ENCODE measurements at regions not wholly inside any gene's neighbourhood (a gene's known extent, or its start where the extent isn't known, plus 50 kb on each side); places are given as distances from the start of the nearest gene placed in this dataset.

- H3K9me3 ChIP-seq (ENCODE audit: control insufficient read depth, insufficient read depth, low read length): no peaks in the 10 kb centered on the region
- H3K4me1 ChIP-seq (ENCODE audit: control insufficient read depth, low read length): no peaks in the 10 kb centered on the region
- no peaks in the 10 kb centered on the region for H4K20me1 ChIP-seq (ENCODE audit: control insufficient read depth, insufficient read depth, low read depth, low read length)
- no peaks in the 10 kb centered on the region for H3K36me3 ChIP-seq (ENCODE audit: control insufficient read depth, low read length)
- H3K79me2 ChIP-seq (ENCODE audit: control insufficient read depth, low read length): no peaks in the 10 kb centered on the region
- no peaks in the 10 kb centered on the region for H3F3A ChIP-seq (ENCODE audit: control insufficient read depth, insufficient read depth)
- H3K27me3 ChIP-seq (ENCODE audit: control insufficient read depth, low read length): no peaks in the 10 kb centered on the region
- TF ChIP-seq CTCF (IDR thresholded peaks at IDR 0.05; ENCODE audit: low read depth, low read length, poor library complexity, severe bottlenecking) (peak; percentile 34), EZH2phosphoT487 (IDR thresholded peaks at IDR 0.05; ENCODE audit: borderline replicate concordance, low read length) (no peak)
- H3K9me2 ChIP-seq (replicated peaks; ENCODE audit: control insufficient read depth, low read length): no peaks in the 10 kb centered on the region
- no peak overlapping the region for H3K4me3 ChIP-seq (ENCODE audit: low read length)
- H3K27ac ChIP-seq (ENCODE audit: low read depth, low read length): no peak overlapping the region
- H3K4me2 ChIP-seq (ENCODE audit: low read length): no peak overlapping the region
Observed at GRCh38 chr7:36082910-36083309, 70.1 kb upstream of the EEPD1 start.

DNA sequence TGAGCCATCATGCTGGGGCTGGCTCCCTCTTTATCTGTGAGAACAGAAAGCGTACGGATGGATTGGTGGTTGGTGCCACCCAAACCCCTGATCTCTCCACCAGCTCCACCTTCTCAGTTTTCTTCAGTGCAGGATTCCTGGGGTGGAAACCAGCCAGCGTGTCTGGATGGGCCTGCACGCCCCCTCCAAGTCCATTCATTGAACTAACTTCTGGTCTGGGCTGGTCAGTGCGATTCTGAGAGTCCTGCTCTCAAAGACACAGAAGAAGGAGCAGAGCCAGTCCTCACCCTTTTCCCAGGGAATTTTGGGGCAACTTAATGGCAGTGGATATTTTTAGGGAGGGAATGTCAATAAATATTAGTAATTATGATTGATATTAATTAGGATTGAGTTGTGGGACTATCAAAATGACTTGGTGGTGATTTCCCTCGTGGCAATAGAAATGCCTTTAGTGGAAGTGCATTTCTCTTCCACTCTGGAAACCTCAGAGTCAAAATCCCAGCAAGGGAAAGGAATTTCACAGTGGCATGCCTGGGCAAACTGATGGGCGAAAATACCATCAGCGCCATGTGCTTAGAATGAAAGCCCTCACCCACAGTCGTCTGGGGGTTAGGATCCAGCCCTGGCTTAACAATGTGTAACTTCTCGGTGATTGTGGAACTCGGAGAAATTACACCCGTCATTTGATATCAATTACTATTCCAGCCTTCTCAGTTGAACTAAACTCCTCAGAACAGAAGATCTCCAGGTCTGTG lies 69.3 kb upstream of the EEPD1 start:
- TF ChIP-seq EZH2phosphoT487 (IDR thresholded peaks at IDR 0.05; ENCODE audit: borderline replicate concordance, low read length) (no peak), CTCF (IDR thresholded peaks at IDR 0.05; ENCODE audit: low read depth, low read length, poor library complexity, severe bottlenecking) (no peak)
- Histone ChIP-seq H3K79me2 (ENCODE audit: control insufficient read depth, low read length) (no peaks in the 10 kb centered on the region), H4K20me1 (ENCODE audit: control insufficient read depth, insufficient read depth, low read depth, low read length) (no peaks in the 10 kb centered on the region), H3K9me2 (replicated peaks; ENCODE audit: control insufficient read depth, low read length) (no peaks in the 10 kb centered on the region), H3K4me2 (ENCODE audit: low read length) (no peak overlapping the region), H3K36me3 (ENCODE audit: control insufficient read depth, low read length) (no peaks in the 10 kb centered on the region), H3K27me3 (ENCODE audit: control insufficient read depth, low read length) (no peaks in the 10 kb centered on the region), H3K27ac (ENCODE audit: low read depth, low read length) (no peak overlapping the region), H3K4me1 (ENCODE audit: control insufficient read depth, low read length) (no peaks in the 10 kb centered on the region), H3K4me3 (ENCODE audit: low read length) (no peak overlapping the region), H3K9me3 (ENCODE audit: control insufficient read depth, insufficient read depth, low read length) (peaks cover 4% of the 10 kb centered on the region; the same call in 1 of the 2 replicates), H3F3A (ENCODE audit: control insufficient read depth, insufficient read depth) (no peaks in the 10 kb centered on the region)

DNA sequence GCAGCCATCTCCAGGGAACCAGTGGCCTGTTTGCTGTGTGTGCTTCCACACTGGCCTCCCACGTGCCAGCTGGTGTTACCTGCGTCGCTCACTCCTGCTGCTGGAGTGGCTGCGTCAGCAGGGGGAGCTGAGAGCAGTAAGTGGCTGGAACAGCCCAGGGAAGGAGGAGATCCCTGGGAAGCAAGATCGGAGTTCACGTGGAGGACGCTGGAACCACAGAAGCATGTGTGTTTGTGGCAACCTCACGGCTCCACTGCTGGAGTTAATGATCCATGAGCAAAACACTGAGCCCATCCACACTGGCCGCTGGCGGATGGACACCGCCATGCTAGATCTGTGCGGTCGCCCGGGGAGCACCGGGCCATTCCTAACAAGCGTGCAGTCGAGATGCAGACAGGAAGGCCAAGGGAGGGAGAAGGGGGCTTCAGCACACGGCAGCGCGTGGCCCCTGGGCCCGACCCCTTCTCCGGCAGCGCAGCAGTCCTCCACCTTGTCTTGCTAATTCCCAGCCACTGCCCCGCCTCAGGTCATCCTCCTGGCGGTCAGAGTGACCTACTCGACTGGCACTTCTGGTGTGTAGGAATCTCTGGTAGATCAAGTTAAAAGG lies 68.5 kb upstream of the EEPD1 start:
- no peaks in the 10 kb centered on the region for H3K4me1 ChIP-seq (ENCODE audit: control insufficient read depth, low read length)
- no peaks in the 10 kb centered on the region for H3K27me3 ChIP-seq (ENCODE audit: control insufficient read depth, low read length)
- H3K4me3 ChIP-seq (ENCODE audit: low read length): no peak overlapping the region
- no peaks in the 10 kb centered on the region for H4K20me1 ChIP-seq (ENCODE audit: control insufficient read depth, insufficient read depth, low read depth, low read length)
- H3K9me2 ChIP-seq (replicated peaks; ENCODE audit: control insufficient read depth, low read length): no peaks in the 10 kb centered on the region
- no peaks in the 10 kb centered on the region for H3K36me3 ChIP-seq (ENCODE audit: control insufficient read depth, low read length)
- no peak overlapping the region for H3K27ac ChIP-seq (ENCODE audit: low read depth, low read length)
- H3K9me3 ChIP-seq (ENCODE audit: control insufficient read depth, insufficient read depth, low read length): peaks cover 11% of the 10 kb centered on the region; the same call in 1 of the 2 replicates
- H3K4me2 ChIP-seq (ENCODE audit: low read length): no peak overlapping the region
- H3K79me2 ChIP-seq (ENCODE audit: control insufficient read depth, low read length): no peaks in the 10 kb centered on the region
- no peak for TF ChIP-seq CTCF (IDR thresholded peaks at IDR 0.05; ENCODE audit: low read depth, low read length, poor library complexity, severe bottlenecking)
- TF ChIP-seq EZH2phosphoT487 (IDR thresholded peaks at IDR 0.05; ENCODE audit: borderline replicate concordance, low read length): no peak
- no peaks in the 10 kb centered on the region for H3F3A ChIP-seq (ENCODE audit: control insufficient read depth, insufficient read depth)

Data from DOHH2 (cell line).